Brain microvascular endothelial cell (primary cell): ENCODE measurements at regions not wholly inside any gene's neighbourhood (a gene's known extent, or its start where the extent isn't known, plus 50 kb on each side); places are given as distances from the start of the nearest gene placed in this dataset.
"Not testable (repeated sequence)": the region's sequence is repeated elsewhere in the genome, so short reads cannot be mapped to it uniquely, and the experiment has no call there.

Experiments used
- DNase-seq: peaks from one replicate; pipeline ENCODE4 v3.0.0-alpha.2; 2020
- H3K27ac ChIP-seq: fragments of 250-450 bp; sonication (Bioruptor Pico); 2 replicates; pipeline ENCODE4 v1.5.1; 2020; ENCODE audit warnings: mild to moderate bottlenecking, moderate library complexity
- H3K27me3 ChIP-seq: fragments of 250-450 bp; sonication (Bioruptor Pico); replicated peaks from 2 replicates; pipeline ENCODE4 v1.5.1; 2020; ENCODE audit warnings: mild to moderate bottlenecking
- H3K36me3 ChIP-seq: fragments of 250-450 bp; sonication (Bioruptor Pico); replicated peaks from 2 replicates; pipeline ENCODE4 v1.5.1; 2020; ENCODE audit warnings: mild to moderate bottlenecking
- H3K4me3 ChIP-seq: 2 replicates; pipeline ENCODE4 v1.5.1; 2011; ENCODE audit warnings: low read depth, mild to moderate bottlenecking, control low read depth, low read length, moderate library complexity
- CTCF ChIP-seq: IDR thresholded peaks from 2 replicates; pipeline ENCODE4 v1.5.1; 2011; ENCODE audit warnings: low read depth, mild to moderate bottlenecking, moderate library complexity, low read length, control low read depth, inconsistent platforms; ENCODE audit errors: missing control alignments
- in situ Hi-C: cut with HindIII; loops from 2 replicates; pipeline ENCODE4 v1.10.0; 2017; ENCODE audit warnings: low sequenced_read_pairs, low pct_ligation_motif_present

- no peak for TF ChIP-seq CTCF
- in situ Hi-C loops = no loop called here
- Histone ChIP-seq H3K36me3 (no peaks in the 10 kb centered on the region), H3K4me3 (no peak overlapping the region), H3K27ac (no peak overlapping the region), H3K27me3 (no peaks in the 10 kb centered on the region)
- DNase-seq = no peak
These were observed 239.7 kb upstream of the NOCT start for GRCh38 chr4:138775890-138776289.

- TF ChIP-seq CTCF = no peak
- Histone ChIP-seq H3K27me3 (no peaks in the 10 kb centered on the region), H3K36me3 (no peaks in the 10 kb centered on the region), H3K4me3 (no peak overlapping the region), H3K27ac (no peak overlapping the region)
- in situ Hi-C loops = no loop called here
- DNase-seq = no peak
These were observed 240.1 kb upstream of the NOCT start for GRCh38 chr4:138775489-138775888.

GRCh38 chr4:138774940-138775339 is 240.6 kb upstream of the NOCT start:
- no peak for DNase-seq
- Histone ChIP-seq H3K36me3 (no peaks in the 10 kb centered on the region), H3K4me3 (no peak overlapping the region), H3K27me3 (no peaks in the 10 kb centered on the region), H3K27ac (no peak overlapping the region)
- no peak for TF ChIP-seq CTCF
- in situ Hi-C loops = no loop called here

GRCh38 chr4:138774125-138774524 is 241.5 kb upstream of the NOCT start:
- H3K27ac ChIP-seq, H3K27me3 ChIP-seq, H3K4me3 ChIP-seq, H3K36me3 ChIP-seq, DNase-seq, in situ Hi-C loops: not testable (repeated sequence)

GRCh38 chr4:138773321-138773720 is 242.3 kb upstream of the NOCT start:
- Histone ChIP-seq H3K36me3 (no peaks in the 10 kb centered on the region), H3K27ac (no peak overlapping the region), H3K27me3 (no peaks in the 10 kb centered on the region), H3K4me3 (no peak overlapping the region)
- in situ Hi-C loops = no loop called here
- no peak for DNase-seq
- no peak for TF ChIP-seq CTCF

GRCh38 chr4:138772366-138772765 is 243.2 kb upstream of the NOCT start:
- Histone ChIP-seq H3K4me3 (no peak overlapping the region), H3K27me3 (no peaks in the 10 kb centered on the region), H3K36me3 (no peaks in the 10 kb centered on the region), H3K27ac (no peak overlapping the region)
- no peak for TF ChIP-seq CTCF
- in situ Hi-C loops = no loop called here
- no peak for DNase-seq
